ENCODE measurements at regions not wholly inside any gene's neighbourhood (a gene's known extent, or its start where the extent isn't known, plus 50 kb on each side); places are given as distances from the start of the nearest gene placed in this dataset.

- TF ChIP-seq CTCF (IDR thresholded peaks at IDR 0.05), result no peak
- no peak for TF ChIP-seq POLR2A (IDR thresholded peaks at IDR 0.05)
These were observed 85.1 kb upstream of the NAV2 start for GRCh38 chr11:19627566-19627965.

Data from adrenal gland (tissue), 5 donors.